Sigmoid colon (tissue), 4 donors: ENCODE measurements at regions not wholly inside any gene's neighbourhood (a gene's known extent, or its start where the extent isn't known, plus 50 kb on each side); places are given as distances from the start of the nearest gene placed in this dataset.

Experiments
- CTCF ChIP-seq, 4 experiments: fragments of 450-650 bp in 3 of 4; fragments of 200-600 bp in 1 of 4; IDR thresholded peaks; one replicate each; pipeline ENCODE4 v1.5.1; 2016 to 2019; ENCODE audit warnings: antibody characterized with exemption in 4 of 4, mild to moderate bottlenecking in 3 of 4, moderate library complexity in 2 of 4
- EP300 ChIP-seq, 4 donors: sonication (generic); formaldehyde crosslinking; IDR thresholded peaks; one replicate each; pipeline ENCODE4 v1.6.1; 2017; ENCODE audit warnings: antibody characterized with exemption in 4 of 4

GRCh38 chr9:120030847-120031246 is 549.1 kb downstream of the CDK5RAP2 start:
- TF ChIP-seq CTCF (IDR thresholded peaks at IDR 0.05) (no peak), EP300 (IDR thresholded peaks at IDR 0.05) (no peak)
